LoVo (cell line): ENCODE measurements at regions not wholly inside any gene's neighbourhood (a gene's known extent, or its start where the extent isn't known, plus 50 kb on each side); places are given as distances from the start of the nearest gene placed in this dataset.

ENCODE experiments used
- DNase-seq: peaks from one replicate; pipeline ENCODE4 v3.0.0-alpha.2; 2016; ENCODE audit warnings: low spot score

DNA sequence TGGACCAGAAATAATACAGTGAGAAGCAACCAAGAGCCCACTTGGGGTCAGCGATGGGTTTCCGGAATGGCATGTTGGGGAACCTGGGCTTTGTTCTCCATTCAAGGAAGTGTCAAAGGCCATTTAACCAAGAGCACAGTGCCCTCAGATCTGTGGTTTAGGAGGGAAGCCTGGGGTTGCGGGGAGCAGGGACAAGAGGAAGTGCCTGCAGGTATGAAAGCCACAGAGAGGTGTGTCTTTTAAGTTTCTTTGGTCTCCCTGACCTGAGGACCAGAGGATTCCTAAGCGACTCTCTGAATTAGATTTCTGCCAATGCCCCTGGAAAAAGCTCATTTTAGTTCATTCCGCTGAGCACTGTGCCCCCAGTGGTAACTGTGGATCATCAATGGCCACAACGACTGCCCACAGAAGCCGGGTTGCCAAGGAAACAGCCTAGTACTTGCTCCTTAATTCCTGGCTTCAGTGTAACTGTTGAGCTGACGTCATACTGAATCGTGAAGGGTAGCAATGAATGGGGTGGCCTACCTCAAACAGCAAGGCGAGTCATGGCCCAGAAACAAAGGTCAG, 107.3 kb upstream of the SPIN1 start:
- DNase-seq = peak; percentile 12

DNA sequence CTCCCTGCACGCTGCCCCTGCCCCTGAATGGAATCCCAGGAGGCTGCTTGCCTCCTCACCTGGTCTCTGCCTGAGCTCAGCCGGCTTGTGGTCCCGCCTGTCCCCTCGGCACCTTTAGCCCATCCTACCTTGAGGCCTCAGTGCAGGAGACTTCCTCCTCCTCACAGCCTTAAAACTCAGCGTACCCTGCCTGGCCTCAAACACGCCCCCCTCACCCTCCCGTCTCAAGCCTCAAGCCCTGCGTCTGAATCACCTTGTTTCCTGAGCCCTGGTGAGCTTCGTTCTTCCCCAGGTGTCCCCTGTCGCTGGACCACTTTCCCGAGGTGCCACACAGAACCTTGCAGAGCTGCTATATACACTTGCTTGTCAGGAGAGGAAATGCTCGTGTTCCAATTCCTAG, 110.2 kb upstream of the SPIN1 start:
- no peak for DNase-seq

- no peak for DNase-seq
Observed at GRCh38 chr9:88274078-88274477, 114.2 kb upstream of the SPIN1 start.

- DNase-seq = no peak
Observed at GRCh38 chr9:88272986-88273385, 115.3 kb upstream of the SPIN1 start.

GRCh38 chr9:88270413-88270812, 117.8 kb upstream of the SPIN1 start:
- DNase-seq = no peak

GRCh38 chr9:88268886-88269285, 119.4 kb upstream of the SPIN1 start:
- DNase-seq = no peak

GRCh38 chr9:88267283-88267682, 121.0 kb upstream of the SPIN1 start:
- DNase-seq = no peak

GRCh38 chr9:88266416-88266815, 121.8 kb upstream of the SPIN1 start:
- no peak for DNase-seq

DNA sequence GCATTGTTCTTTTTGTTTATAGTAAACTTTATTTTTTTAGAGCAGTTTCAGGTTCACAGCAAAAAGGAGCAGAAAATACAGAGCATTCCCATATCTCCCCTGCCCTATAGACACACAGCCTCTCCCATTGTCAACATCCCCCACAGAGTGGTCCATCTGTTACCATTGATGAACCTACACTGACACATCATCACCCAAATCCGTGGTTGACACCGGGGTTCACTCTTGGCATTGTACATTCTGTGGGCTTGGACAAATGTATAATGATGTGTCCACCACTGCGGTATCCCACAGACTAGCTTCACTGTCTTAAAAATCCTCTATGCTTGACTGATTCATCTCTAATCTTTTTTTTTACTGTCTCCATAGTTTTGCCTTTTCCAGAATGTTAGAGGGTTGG, 120.7 kb upstream of the SPATA31C2 start:
- no peak for DNase-seq

DNA sequence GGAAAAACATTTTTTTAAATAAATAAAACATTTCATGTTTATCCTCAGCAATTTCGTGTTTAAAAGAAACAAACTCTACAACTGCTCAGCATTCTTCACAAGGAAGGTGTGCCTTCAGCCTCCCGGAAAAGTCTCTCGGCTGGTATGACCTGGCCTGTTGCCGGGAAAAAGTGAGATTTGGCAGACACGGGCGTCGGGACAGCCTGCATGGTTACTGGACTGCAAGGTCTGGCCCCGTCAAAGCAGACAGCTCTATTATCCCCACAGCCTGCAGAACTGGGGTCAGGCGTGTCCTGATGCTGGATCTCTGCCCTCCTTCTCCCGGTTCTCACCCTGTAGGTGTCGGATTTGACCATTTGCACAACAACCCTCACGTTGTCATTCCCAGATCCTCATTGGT, 120.3 kb upstream of the SPATA31C2 start:
- no peak for DNase-seq

- DNase-seq = no peak
Observed at GRCh38 chr9:88258024-88258423, 119.7 kb upstream of the SPATA31C2 start.

DNA sequence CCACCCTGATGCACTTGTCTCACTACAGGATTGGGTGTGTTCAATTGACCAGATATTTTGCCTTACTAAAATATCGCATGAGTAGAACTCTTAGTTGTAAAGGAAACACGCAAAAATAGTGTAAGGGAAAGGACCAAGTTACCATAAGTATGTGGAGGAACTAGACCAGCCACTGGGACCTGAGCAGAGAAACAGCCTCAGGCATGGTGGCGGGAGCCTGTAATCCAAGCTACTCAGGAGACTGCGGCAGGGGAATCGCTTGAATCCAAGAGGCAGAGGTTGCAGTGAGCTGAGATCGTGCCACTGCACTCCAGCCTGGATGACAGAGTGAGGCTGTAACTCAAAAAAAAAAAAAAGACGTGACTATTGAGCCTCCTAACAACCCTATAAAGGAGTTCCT, 117.9 kb upstream of the SPATA31C2 start:
- no peak for DNase-seq

DNA sequence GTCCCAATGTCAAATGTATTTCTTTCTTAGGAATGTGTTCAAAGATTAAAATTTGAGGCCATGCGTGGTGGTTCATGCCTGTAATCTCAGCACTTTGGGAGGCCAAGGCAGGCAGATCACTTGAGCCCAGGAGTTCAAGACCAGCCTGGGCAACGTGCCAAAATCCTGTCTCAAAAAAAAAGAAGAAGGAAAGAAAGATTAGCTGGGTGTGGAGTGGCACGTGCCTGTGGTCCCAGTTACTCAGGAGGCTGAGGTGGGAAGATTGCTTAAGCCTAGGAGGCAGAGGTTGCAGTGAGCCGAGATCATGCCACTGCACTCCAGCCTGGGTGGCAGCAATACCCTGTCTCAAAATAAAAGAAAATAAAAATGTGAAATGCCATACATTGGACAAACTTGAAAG, 117.5 kb upstream of the SPATA31C2 start:
- peak; percentile 23 for DNase-seq

DNA sequence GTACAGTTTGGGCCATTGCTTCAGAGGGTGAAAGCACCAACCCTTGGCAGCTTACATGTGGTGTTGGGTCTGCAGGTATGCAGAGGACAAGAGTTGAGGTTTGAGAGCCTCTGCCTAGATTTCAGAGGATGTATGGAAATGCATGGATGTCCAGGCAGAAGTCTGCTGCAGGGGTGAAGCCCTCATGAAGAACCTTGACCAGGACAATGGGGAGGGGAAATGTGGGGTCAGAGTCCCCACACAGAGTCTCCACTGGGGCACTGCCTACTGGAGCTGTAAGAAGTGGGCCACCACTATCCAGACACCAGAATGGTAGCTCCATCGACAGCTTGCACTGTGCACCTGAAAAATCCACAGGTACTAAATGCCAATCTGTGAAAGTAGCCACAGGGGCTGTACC, 113.6 kb upstream of the SPATA31C2 start:
- no peak for DNase-seq

- peak; percentile 27 for DNase-seq
Observed at GRCh38 chr9:88243736-88244135, 105.5 kb upstream of the SPATA31C2 start.

GRCh38 chr9:88242879-88243278, 104.6 kb upstream of the SPATA31C2 start:
- DNase-seq = no peak

DNA sequence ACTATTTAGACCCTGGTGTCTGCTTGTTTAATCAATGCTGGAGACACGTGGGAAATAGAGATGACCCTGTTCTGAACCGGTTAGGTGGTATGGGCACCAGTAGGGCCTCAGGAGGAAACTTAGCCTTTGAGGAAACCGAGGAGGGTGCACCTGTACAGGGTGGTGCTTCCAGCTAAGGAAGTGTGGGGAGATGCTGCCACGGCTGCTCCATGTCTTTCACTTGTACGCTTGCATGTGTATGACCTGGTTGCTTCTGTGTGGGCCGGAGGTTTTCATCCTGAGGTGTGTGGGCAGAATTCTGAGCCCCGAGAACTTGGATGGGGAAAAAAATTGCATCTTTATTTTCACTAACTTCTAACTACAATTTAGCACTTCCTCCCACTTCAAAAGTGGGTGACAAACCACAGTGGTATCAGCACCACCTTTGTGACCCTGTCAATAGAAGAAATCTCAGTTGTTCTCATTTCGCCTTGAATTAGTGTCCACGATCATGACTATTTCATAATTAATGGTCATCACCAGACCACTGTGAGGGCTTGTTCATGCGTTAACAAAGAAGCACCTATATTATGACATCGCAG, 99.8 kb upstream of the SPATA31C2 start:
- no peak for DNase-seq

DNA sequence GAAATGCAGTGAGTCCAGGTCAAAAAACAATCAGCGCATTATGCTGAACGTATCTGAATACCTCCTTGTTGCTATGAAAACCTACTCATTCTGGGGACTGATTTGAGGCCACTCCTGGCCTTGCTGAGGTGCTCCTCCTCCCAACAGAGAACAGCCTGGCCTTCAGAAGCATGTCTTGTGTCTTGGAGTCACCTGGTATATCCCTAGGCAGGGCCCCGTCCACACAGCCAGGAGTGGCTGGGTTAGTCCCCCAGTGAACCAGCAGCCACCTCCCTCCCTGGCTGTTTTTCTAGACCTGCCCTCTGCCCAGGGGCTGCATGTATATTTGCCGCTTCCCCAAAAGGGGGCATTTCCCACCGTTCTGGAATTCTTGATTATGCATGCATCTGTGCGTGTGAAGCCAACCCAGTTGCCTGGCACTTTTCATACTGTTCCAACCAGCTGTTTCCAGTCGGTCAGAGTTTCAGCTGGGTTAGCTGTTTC, 99.2 kb upstream of the SPATA31C2 start:
- DNase-seq = no peak

DNA sequence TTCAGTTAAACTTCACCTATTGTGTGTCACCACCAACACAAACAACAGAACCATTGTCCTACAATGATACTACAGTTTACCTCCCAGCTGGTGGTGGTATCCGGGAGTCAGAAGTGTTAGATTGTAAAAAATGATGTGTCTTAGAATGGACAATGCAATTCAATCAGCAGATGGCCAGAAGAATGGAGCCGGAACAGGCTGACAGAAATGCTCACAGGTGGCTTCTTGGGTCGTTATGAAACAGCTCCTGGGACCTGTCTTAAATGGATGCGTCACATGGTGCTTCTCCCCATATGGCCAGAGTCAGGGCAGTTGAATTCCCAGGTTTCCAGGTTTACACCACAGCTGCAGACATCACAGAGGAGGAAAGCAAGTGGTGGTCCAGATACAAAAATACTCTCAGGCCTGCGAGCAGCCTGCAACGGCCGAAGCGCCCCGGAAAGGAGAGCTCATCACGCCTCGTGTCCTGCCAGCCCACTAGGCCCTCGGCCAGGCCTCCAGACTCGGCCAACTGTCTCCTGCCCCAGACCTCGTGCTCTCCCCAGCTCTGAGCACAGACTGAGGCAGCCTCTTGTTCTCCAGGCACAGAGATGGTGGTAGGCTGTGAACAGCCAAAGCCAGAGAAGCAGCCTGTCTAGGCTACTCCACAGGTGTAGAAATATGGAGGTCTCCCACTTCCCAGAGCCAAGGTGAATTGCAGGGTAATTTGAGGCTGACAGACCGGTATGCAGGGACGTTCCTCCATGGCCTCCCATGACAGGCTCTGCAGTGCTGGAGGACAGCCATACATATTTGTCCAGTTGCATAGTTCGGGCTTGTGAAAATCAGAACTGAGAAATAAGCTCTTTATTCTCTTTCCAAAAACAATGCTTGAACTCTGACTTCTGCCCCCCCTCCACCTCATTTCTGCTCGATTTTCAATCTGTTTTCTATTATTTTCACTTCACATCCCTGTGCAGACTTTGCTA, 98.5 kb upstream of the SPATA31C2 start:
- no peak for DNase-seq

DNA sequence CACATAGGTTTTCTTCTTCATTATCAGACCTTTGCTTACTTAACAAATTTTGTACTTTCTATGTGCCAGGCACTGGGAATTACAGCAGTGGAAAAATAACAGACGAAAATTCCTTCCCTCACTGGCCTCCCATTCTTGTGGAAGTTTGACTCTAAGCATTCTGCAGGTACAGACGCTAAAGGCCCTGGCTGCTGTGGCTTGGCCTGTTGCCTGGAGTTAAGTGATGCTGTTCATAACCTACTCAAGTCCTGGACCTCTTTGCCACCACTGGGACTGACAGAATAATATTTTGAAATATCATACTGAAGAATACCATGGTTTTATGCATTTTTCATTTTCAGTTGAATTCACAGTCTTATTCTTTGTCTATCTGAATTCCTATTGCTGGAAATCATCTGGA, 97.3 kb upstream of the SPATA31C2 start:
- no peak for DNase-seq

- no peak for DNase-seq
Observed at GRCh38 chr9:88234114-88234513, 95.8 kb upstream of the SPATA31C2 start.

GRCh38 chr9:88233091-88233490, 94.8 kb upstream of the SPATA31C2 start:
- DNase-seq = no peak

- no peak for DNase-seq
Observed at GRCh38 chr9:88230612-88231011, 92.3 kb upstream of the SPATA31C2 start.
